Liver (tissue), 8 donors: ENCODE measurements at regions not wholly inside any gene's neighbourhood (a gene's known extent, or its start where the extent isn't known, plus 50 kb on each side); places are given as distances from the start of the nearest gene placed in this dataset.

Experiments used
- DNase-seq: peaks from one replicate; pipeline ENCODE4 v3.0.0-alpha.2; 2017; ENCODE audit warnings: low spot score
- H3K27ac ChIP-seq, 2 donors: one replicate each; pipeline ENCODE4 v1.7.0; 2013; ENCODE audit warnings: inconsistent platforms in 2 of 2, low read length in 2 of 2, control low read depth in 1 of 2, low read depth in 1 of 2, mild to moderate bottlenecking in 1 of 2
- H3K27me3 ChIP-seq, 4 donors: one replicate each; pipeline versions ENCODE4 v1.6.1 to v1.7.0; 2013; ENCODE audit warnings: low read length in 3 of 4, inconsistent platforms in 1 of 4, mild to moderate bottlenecking in 1 of 4, moderate library complexity in 1 of 4; ENCODE audit not compliant: control insufficient read depth in 4 of 4, insufficient read depth in 4 of 4
- H3K36me3 ChIP-seq, 4 donors: one replicate each; pipeline versions ENCODE4 v1.6.1 to v1.7.0; 2013; ENCODE audit warnings: low read length in 3 of 4, mild to moderate bottlenecking in 3 of 4, low read depth in 1 of 4, moderate library complexity in 1 of 4; ENCODE audit not compliant: control insufficient read depth in 4 of 4, insufficient read depth in 3 of 4
- H3K4me1 ChIP-seq, 4 donors: one replicate each; pipeline versions ENCODE4 v1.6.1 to v1.7.0; 2013; ENCODE audit warnings: low read length in 3 of 4, mild to moderate bottlenecking in 3 of 4, moderate library complexity in 1 of 4; ENCODE audit not compliant: control insufficient read depth in 4 of 4, insufficient read depth in 4 of 4
- H3K4me3 ChIP-seq, 3 donors: one replicate each; pipeline versions ENCODE4 v1.6.1 to v1.7.0; 2013; ENCODE audit warnings: low read length in 3 of 3, control low read depth in 1 of 3, low read depth in 1 of 3, mild to moderate bottlenecking in 1 of 3
- H3K9ac ChIP-seq, 2 donors: one replicate each; pipeline ENCODE4 v1.7.0; 2013; ENCODE audit warnings: low read length in 2 of 2, mild to moderate bottlenecking in 2 of 2, moderate library complexity in 2 of 2, control low read depth in 1 of 2, low read depth in 1 of 2
- H3K9me3 ChIP-seq, 4 donors: one replicate each; pipeline versions ENCODE4 v1.6.1 to v1.7.0; 2013; ENCODE audit warnings: low read length in 3 of 4; ENCODE audit not compliant: control insufficient read depth in 4 of 4
- EGR1 ChIP-seq, 2 donors: IDR thresholded peaks; 2 replicates each; pipeline ENCODE4 v1.6.1; 2016 to 2018; ENCODE audit warnings: antibody characterized with exemption in 2 of 2, low read depth in 2 of 2
- FOXA1 ChIP-seq: IDR thresholded peaks from 2 replicates; pipeline ENCODE4 v1.6.1; 2016; ENCODE audit warnings: antibody characterized with exemption
- FOXA2 ChIP-seq: IDR thresholded peaks from 2 replicates; pipeline ENCODE4 v1.6.1; 2016; ENCODE audit warnings: antibody characterized with exemption
- GABPA ChIP-seq, 2 donors: IDR thresholded peaks in 1 of 2; conservative IDR thresholded peaks in 1 of 2; 2 replicates each; pipeline ENCODE4 v1.6.1; 2016; ENCODE audit warnings: antibody characterized with exemption in 2 of 2, mild to moderate bottlenecking in 1 of 2, moderate library complexity in 1 of 2
- HNF4A ChIP-seq, 2 donors: conservative IDR thresholded peaks; 2 replicates each; pipeline ENCODE4 v1.6.1; 2016; ENCODE audit warnings: antibody characterized with exemption in 2 of 2, mild to moderate bottlenecking in 2 of 2
- HNF4G ChIP-seq: IDR thresholded peaks from 2 replicates; pipeline ENCODE4 v1.6.1; 2016; ENCODE audit warnings: antibody characterized with exemption
- JUND ChIP-seq, 2 donors: IDR thresholded peaks; 2 replicates each; pipeline ENCODE4 v1.6.1; 2016; ENCODE audit warnings: antibody characterized with exemption in 2 of 2
- NR2F2 ChIP-seq: IDR thresholded peaks from 2 replicates; pipeline ENCODE4 v1.6.1; 2016; ENCODE audit warnings: antibody characterized with exemption
- RAD21 ChIP-seq, 2 donors: IDR thresholded peaks; 2 replicates each; pipeline ENCODE4 v1.6.1; 2016; ENCODE audit warnings: antibody characterized with exemption in 2 of 2, mild to moderate bottlenecking in 2 of 2
- RXRA ChIP-seq, 2 donors: IDR thresholded peaks; 2 replicates each; pipeline ENCODE4 v1.6.1; 2017 to 2018; ENCODE audit warnings: antibody characterized with exemption in 2 of 2, mild to moderate bottlenecking in 1 of 2
- SP1 ChIP-seq: IDR thresholded peaks from 2 replicates; pipeline ENCODE4 v1.6.1; 2018; ENCODE audit warnings: antibody characterized with exemption, mild to moderate bottlenecking
- TAF1 ChIP-seq: conservative IDR thresholded peaks from 2 replicates; pipeline ENCODE4 v1.6.1; 2016; ENCODE audit warnings: antibody characterized with exemption, mild to moderate bottlenecking
- YY1 ChIP-seq: IDR thresholded peaks from 2 replicates; pipeline ENCODE4 v1.6.1; 2016; ENCODE audit warnings: antibody characterized with exemption, mild to moderate bottlenecking
- WGBS: extraction: QIAGEN DNeasy Blood & Tissue Kit; methylation state at CpG from one replicate; pipeline ENCODE4 v1.1.7; 2013; 5-methylcytosine and 5-hydroxymethylcytosine counted together
- TF ChIP-seq, protein P1 (sequence below): fragments of 150-350 bp; IDR thresholded peaks from 2 replicates; pipeline ENCODE4 v1.5.1; 2017; ENCODE audit warnings: improper control_type of control experiment, low read depth, low read length; ENCODE audit not compliant: missing input control
- TF ChIP-seq, protein P2 (sequence below): IDR thresholded peaks from 2 replicates; pipeline ENCODE4 v1.6.1; 2016; ENCODE audit warnings: antibody characterized with exemption
- TF ChIP-seq, protein P3 (sequence below): IDR thresholded peaks from 2 replicates; pipeline ENCODE4 v1.6.1; 2016; ENCODE audit warnings: antibody characterized with exemption
- TF ChIP-seq, protein P4 (sequence below): IDR thresholded peaks from 2 replicates; pipeline ENCODE4 v1.6.1; 2016; ENCODE audit warnings: antibody characterized with exemption
- TF ChIP-seq, protein P5 (sequence below): IDR thresholded peaks from 2 replicates; pipeline ENCODE4 v1.6.1; 2016; ENCODE audit warnings: antibody characterized with exemption, mild to moderate bottlenecking
- donor health status: healthy.
- donor health status: healthy.
- donor health status: healthy.
- donor health status: healthy.
- donor health status: healthy.

DNA sequence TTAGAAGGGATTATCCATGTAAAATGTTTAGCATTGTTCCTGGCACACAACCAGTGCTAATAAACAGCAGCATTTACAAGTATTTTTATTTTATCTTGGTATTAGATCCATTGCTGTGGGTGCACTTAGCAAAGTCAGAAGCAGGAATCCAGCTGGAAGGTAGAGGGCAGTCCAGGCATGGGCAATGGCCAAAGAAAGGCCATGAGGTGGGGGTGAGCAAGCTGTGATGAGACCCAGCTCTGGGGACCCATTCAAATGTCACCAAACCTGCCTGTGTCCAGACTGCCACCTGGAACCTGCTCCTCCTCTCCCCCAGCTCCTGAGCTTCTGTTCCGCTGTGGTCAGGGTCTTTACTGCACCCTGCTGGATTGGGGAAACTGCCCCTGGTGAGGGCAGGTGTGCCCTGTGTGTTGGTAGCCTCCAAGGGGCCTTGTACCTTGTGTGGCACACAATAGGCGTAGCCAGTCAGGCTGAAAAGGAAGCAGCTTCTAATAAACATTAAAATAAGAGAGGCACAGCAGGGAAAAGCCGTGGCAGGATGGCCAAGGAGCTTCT is 118.0 kb upstream of the CRHR1 start:
- H3K9me3 ChIP-seq: peaks cover 0 to 4% (median 0%) of the 10 kb centered on the region in 4 donors
- no peaks in the 10 kb centered on the region for H3K36me3 ChIP-seq
- 65% methylated on average over 3 of the region's 3 CpGs for WGBS
- H3K27ac ChIP-seq: no peak overlapping the region
- no peaks in the 10 kb centered on the region for H3K4me1 ChIP-seq
- no peak for DNase-seq
- TF ChIP-seq, protein P1, sequence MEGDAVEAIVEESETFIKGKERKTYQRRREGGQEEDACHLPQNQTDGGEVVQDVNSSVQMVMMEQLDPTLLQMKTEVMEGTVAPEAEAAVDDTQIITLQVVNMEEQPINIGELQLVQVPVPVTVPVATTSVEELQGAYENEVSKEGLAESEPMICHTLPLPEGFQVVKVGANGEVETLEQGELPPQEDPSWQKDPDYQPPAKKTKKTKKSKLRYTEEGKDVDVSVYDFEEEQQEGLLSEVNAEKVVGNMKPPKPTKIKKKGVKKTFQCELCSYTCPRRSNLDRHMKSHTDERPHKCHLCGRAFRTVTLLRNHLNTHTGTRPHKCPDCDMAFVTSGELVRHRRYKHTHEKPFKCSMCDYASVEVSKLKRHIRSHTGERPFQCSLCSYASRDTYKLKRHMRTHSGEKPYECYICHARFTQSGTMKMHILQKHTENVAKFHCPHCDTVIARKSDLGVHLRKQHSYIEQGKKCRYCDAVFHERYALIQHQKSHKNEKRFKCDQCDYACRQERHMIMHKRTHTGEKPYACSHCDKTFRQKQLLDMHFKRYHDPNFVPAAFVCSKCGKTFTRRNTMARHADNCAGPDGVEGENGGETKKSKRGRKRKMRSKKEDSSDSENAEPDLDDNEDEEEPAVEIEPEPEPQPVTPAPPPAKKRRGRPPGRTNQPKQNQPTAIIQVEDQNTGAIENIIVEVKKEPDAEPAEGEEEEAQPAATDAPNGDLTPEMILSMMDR: no peak
- no peak for TF ChIP-seq SP1
- TF ChIP-seq RAD21 (IDR thresholded peaks at IDR 0.05): no peak
- TF ChIP-seq, protein P2, sequence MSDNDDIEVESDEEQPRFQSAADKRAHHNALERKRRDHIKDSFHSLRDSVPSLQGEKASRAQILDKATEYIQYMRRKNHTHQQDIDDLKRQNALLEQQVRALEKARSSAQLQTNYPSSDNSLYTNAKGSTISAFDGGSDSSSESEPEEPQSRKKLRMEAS: no peak
- TF ChIP-seq FOXA1: no peak
- TF ChIP-seq, protein P3, sequence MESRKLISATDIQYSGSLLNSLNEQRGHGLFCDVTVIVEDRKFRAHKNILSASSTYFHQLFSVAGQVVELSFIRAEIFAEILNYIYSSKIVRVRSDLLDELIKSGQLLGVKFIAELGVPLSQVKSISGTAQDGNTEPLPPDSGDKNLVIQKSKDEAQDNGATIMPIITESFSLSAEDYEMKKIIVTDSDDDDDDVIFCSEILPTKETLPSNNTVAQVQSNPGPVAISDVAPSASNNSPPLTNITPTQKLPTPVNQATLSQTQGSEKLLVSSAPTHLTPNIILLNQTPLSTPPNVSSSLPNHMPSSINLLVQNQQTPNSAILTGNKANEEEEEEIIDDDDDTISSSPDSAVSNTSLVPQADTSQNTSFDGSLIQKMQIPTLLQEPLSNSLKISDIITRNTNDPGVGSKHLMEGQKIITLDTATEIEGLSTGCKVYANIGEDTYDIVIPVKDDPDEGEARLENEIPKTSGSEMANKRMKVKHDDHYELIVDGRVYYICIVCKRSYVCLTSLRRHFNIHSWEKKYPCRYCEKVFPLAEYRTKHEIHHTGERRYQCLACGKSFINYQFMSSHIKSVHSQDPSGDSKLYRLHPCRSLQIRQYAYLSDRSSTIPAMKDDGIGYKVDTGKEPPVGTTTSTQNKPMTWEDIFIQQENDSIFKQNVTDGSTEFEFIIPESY: no peak
- TF ChIP-seq, protein P4, sequence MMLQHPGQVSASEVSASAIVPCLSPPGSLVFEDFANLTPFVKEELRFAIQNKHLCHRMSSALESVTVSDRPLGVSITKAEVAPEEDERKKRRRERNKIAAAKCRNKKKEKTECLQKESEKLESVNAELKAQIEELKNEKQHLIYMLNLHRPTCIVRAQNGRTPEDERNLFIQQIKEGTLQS: no peak
- no peak for TF ChIP-seq EGR1 (IDR thresholded peaks at IDR 0.05; ENCODE audit: low read depth in 2 of 2)
- TF ChIP-seq, protein P5, sequence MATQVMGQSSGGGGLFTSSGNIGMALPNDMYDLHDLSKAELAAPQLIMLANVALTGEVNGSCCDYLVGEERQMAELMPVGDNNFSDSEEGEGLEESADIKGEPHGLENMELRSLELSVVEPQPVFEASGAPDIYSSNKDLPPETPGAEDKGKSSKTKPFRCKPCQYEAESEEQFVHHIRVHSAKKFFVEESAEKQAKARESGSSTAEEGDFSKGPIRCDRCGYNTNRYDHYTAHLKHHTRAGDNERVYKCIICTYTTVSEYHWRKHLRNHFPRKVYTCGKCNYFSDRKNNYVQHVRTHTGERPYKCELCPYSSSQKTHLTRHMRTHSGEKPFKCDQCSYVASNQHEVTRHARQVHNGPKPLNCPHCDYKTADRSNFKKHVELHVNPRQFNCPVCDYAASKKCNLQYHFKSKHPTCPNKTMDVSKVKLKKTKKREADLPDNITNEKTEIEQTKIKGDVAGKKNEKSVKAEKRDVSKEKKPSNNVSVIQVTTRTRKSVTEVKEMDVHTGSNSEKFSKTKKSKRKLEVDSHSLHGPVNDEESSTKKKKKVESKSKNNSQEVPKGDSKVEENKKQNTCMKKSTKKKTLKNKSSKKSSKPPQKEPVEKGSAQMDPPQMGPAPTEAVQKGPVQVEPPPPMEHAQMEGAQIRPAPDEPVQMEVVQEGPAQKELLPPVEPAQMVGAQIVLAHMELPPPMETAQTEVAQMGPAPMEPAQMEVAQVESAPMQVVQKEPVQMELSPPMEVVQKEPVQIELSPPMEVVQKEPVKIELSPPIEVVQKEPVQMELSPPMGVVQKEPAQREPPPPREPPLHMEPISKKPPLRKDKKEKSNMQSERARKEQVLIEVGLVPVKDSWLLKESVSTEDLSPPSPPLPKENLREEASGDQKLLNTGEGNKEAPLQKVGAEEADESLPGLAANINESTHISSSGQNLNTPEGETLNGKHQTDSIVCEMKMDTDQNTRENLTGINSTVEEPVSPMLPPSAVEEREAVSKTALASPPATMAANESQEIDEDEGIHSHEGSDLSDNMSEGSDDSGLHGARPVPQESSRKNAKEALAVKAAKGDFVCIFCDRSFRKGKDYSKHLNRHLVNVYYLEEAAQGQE: no peak
- no peak for TF ChIP-seq YY1
- TF ChIP-seq TAF1: no peak
- no peak for TF ChIP-seq JUND (IDR thresholded peaks at IDR 0.05)
- no peak for TF ChIP-seq RXRA (IDR thresholded peaks at IDR 0.05)
- no peak for TF ChIP-seq NR2F2
- no peak for TF ChIP-seq HNF4A (conservative IDR thresholded peaks at IDR 0.05)
- TF ChIP-seq GABPA (IDR thresholded peaks at IDR 0.05 in 1 of 2, conservative IDR thresholded peaks at IDR 0.05 in 1 of 2): no peak
- TF ChIP-seq HNF4G: no peak
- no peak for TF ChIP-seq FOXA2
- peaks cover 0 to 3% (median 0%) of the 10 kb centered on the region in 4 donors for H3K27me3 ChIP-seq
- H3K9ac ChIP-seq: no peak overlapping the region
- H3K4me3 ChIP-seq: no peak overlapping the region
